ENCODE measurements at regions not wholly inside any gene's neighbourhood (a gene's known extent, or its start where the extent isn't known, plus 50 kb on each side); places are given as distances from the start of the nearest gene placed in this dataset.

- H3K4me3 ChIP-seq (ENCODE audit: low read depth, low read length) = no peak overlapping the region
- H3K27ac ChIP-seq (ENCODE audit: low read depth, low read length) = no peak overlapping the region
- no peaks in the 10 kb centered on the region for H3K36me3 ChIP-seq (ENCODE audit: control insufficient read depth, insufficient read depth, low read length)
- H3K27me3 ChIP-seq (ENCODE audit: control insufficient read depth, insufficient read depth, low read length) = no peaks in the 10 kb centered on the region
- no peaks in the 10 kb centered on the region for H3K9me3 ChIP-seq (ENCODE audit: control insufficient read depth, insufficient read depth, low read length)
- H3K4me1 ChIP-seq (ENCODE audit: control insufficient read depth, insufficient read depth, low read length) = peaks cover 14% of the 10 kb centered on the region
- no peak overlapping the region for H3K9ac ChIP-seq (ENCODE audit: low read depth, low read length)
Measured at GRCh38 chr3:17947833-17948232, 205.4 kb upstream of the TBC1D5 start.

- H3K9ac ChIP-seq (ENCODE audit: low read depth, low read length) = no peak overlapping the region
- H3K36me3 ChIP-seq (ENCODE audit: control insufficient read depth, insufficient read depth, low read length) = no peaks in the 10 kb centered on the region
- no peaks in the 10 kb centered on the region for H3K27me3 ChIP-seq (ENCODE audit: control insufficient read depth, insufficient read depth, low read length)
- H3K27ac ChIP-seq (ENCODE audit: low read depth, low read length) = no peak overlapping the region
- H3K9me3 ChIP-seq (ENCODE audit: control insufficient read depth, insufficient read depth, low read length) = no peaks in the 10 kb centered on the region
- no peak overlapping the region for H3K4me3 ChIP-seq (ENCODE audit: low read depth, low read length)
- peaks cover 14% of the 10 kb centered on the region for H3K4me1 ChIP-seq (ENCODE audit: control insufficient read depth, insufficient read depth, low read length)
Measured at GRCh38 chr3:17946619-17947018, 204.2 kb upstream of the TBC1D5 start.

GRCh38 chr3:17945799-17946399 lies 203.5 kb upstream of the TBC1D5 start:
- Histone ChIP-seq H3K36me3 (ENCODE audit: control insufficient read depth, insufficient read depth, low read length) (no peaks in the 10 kb centered on the region), H3K4me1 (ENCODE audit: control insufficient read depth, insufficient read depth, low read length) (peaks cover 14% of the 10 kb centered on the region), H3K9me3 (ENCODE audit: control insufficient read depth, insufficient read depth, low read length) (no peaks in the 10 kb centered on the region), H3K4me3 (ENCODE audit: low read depth, low read length) (no peak overlapping the region), H3K27me3 (ENCODE audit: control insufficient read depth, insufficient read depth, low read length) (no peaks in the 10 kb centered on the region), H3K9ac (ENCODE audit: low read depth, low read length) (no peak overlapping the region), H3K27ac (ENCODE audit: low read depth, low read length) (no peak overlapping the region)

- H3K27ac ChIP-seq (ENCODE audit: low read depth, low read length) = no peak overlapping the region
- no peak overlapping the region for H3K9ac ChIP-seq (ENCODE audit: low read depth, low read length)
- H3K27me3 ChIP-seq (ENCODE audit: control insufficient read depth, insufficient read depth, low read length) = no peaks in the 10 kb centered on the region
- H3K36me3 ChIP-seq (ENCODE audit: control insufficient read depth, insufficient read depth, low read length) = no peaks in the 10 kb centered on the region
- H3K4me1 ChIP-seq (ENCODE audit: control insufficient read depth, insufficient read depth, low read length) = peaks cover 14% of the 10 kb centered on the region
- H3K4me3 ChIP-seq (ENCODE audit: low read depth, low read length) = no peak overlapping the region
- no peaks in the 10 kb centered on the region for H3K9me3 ChIP-seq (ENCODE audit: control insufficient read depth, insufficient read depth, low read length)
Measured at GRCh38 chr3:17945018-17945798, 202.8 kb upstream of the TBC1D5 start.

GRCh38 chr3:17942856-17943255 lies 200.4 kb upstream of the TBC1D5 start:
- H3K27me3 ChIP-seq (ENCODE audit: control insufficient read depth, insufficient read depth, low read length) = no peaks in the 10 kb centered on the region
- no peaks in the 10 kb centered on the region for H3K9me3 ChIP-seq (ENCODE audit: control insufficient read depth, insufficient read depth, low read length)
- H3K27ac ChIP-seq (ENCODE audit: low read depth, low read length) = no peak overlapping the region
- peaks cover 14% of the 10 kb centered on the region for H3K4me1 ChIP-seq (ENCODE audit: control insufficient read depth, insufficient read depth, low read length)
- no peak overlapping the region for H3K4me3 ChIP-seq (ENCODE audit: low read depth, low read length)
- no peaks in the 10 kb centered on the region for H3K36me3 ChIP-seq (ENCODE audit: control insufficient read depth, insufficient read depth, low read length)
- H3K9ac ChIP-seq (ENCODE audit: low read depth, low read length) = no peak overlapping the region

GRCh38 chr3:17941766-17942165 lies 199.3 kb upstream of the TBC1D5 start:
- Histone ChIP-seq H3K36me3 (ENCODE audit: control insufficient read depth, insufficient read depth, low read length) (no peaks in the 10 kb centered on the region), H3K4me3 (ENCODE audit: low read depth, low read length) (no peak overlapping the region), H3K27me3 (ENCODE audit: control insufficient read depth, insufficient read depth, low read length) (no peaks in the 10 kb centered on the region), H3K9ac (ENCODE audit: low read depth, low read length) (no peak overlapping the region), H3K9me3 (ENCODE audit: control insufficient read depth, insufficient read depth, low read length) (no peaks in the 10 kb centered on the region), H3K4me1 (ENCODE audit: control insufficient read depth, insufficient read depth, low read length) (peaks cover 14% of the 10 kb centered on the region), H3K27ac (ENCODE audit: low read depth, low read length) (no peak overlapping the region)

GRCh38 chr3:17941152-17941551 lies 198.7 kb upstream of the TBC1D5 start:
- Histone ChIP-seq H3K27ac (ENCODE audit: low read depth, low read length) (no peak overlapping the region), H3K9me3 (ENCODE audit: control insufficient read depth, insufficient read depth, low read length) (no peaks in the 10 kb centered on the region), H3K4me3 (ENCODE audit: low read depth, low read length) (no peak overlapping the region), H3K27me3 (ENCODE audit: control insufficient read depth, insufficient read depth, low read length) (no peaks in the 10 kb centered on the region), H3K36me3 (ENCODE audit: control insufficient read depth, insufficient read depth, low read length) (no peaks in the 10 kb centered on the region), H3K9ac (ENCODE audit: low read depth, low read length) (no peak overlapping the region), H3K4me1 (ENCODE audit: control insufficient read depth, insufficient read depth, low read length) (peaks cover 10% of the 10 kb centered on the region)

- no peaks in the 10 kb centered on the region for H3K9me3 ChIP-seq (ENCODE audit: control insufficient read depth, insufficient read depth, low read length)
- H3K27me3 ChIP-seq (ENCODE audit: control insufficient read depth, insufficient read depth, low read length) = no peaks in the 10 kb centered on the region
- no peaks in the 10 kb centered on the region for H3K4me1 ChIP-seq (ENCODE audit: control insufficient read depth, insufficient read depth, low read length)
- no peak overlapping the region for H3K4me3 ChIP-seq (ENCODE audit: low read depth, low read length)
- no peaks in the 10 kb centered on the region for H3K36me3 ChIP-seq (ENCODE audit: control insufficient read depth, insufficient read depth, low read length)
- H3K9ac ChIP-seq (ENCODE audit: low read depth, low read length) = no peak overlapping the region
- no peak overlapping the region for H3K27ac ChIP-seq (ENCODE audit: low read depth, low read length)
Measured at GRCh38 chr3:17939157-17939556, 196.7 kb upstream of the TBC1D5 start.

GRCh38 chr3:17938313-17938712 lies 195.9 kb upstream of the TBC1D5 start:
- Histone ChIP-seq H3K27ac (ENCODE audit: low read depth, low read length) (no peak overlapping the region), H3K4me1 (ENCODE audit: control insufficient read depth, insufficient read depth, low read length) (no peaks in the 10 kb centered on the region), H3K9me3 (ENCODE audit: control insufficient read depth, insufficient read depth, low read length) (no peaks in the 10 kb centered on the region), H3K9ac (ENCODE audit: low read depth, low read length) (no peak overlapping the region), H3K27me3 (ENCODE audit: control insufficient read depth, insufficient read depth, low read length) (no peaks in the 10 kb centered on the region), H3K4me3 (ENCODE audit: low read depth, low read length) (no peak overlapping the region), H3K36me3 (ENCODE audit: control insufficient read depth, insufficient read depth, low read length) (no peaks in the 10 kb centered on the region)

- no peak overlapping the region for H3K4me3 ChIP-seq (ENCODE audit: low read depth, low read length)
- H3K4me1 ChIP-seq (ENCODE audit: control insufficient read depth, insufficient read depth, low read length) = no peaks in the 10 kb centered on the region
- no peaks in the 10 kb centered on the region for H3K9me3 ChIP-seq (ENCODE audit: control insufficient read depth, insufficient read depth, low read length)
- no peaks in the 10 kb centered on the region for H3K36me3 ChIP-seq (ENCODE audit: control insufficient read depth, insufficient read depth, low read length)
- H3K27me3 ChIP-seq (ENCODE audit: control insufficient read depth, insufficient read depth, low read length) = no peaks in the 10 kb centered on the region
- H3K9ac ChIP-seq (ENCODE audit: low read depth, low read length) = no peak overlapping the region
- no peak overlapping the region for H3K27ac ChIP-seq (ENCODE audit: low read depth, low read length)
Measured at GRCh38 chr3:17936736-17937480, 194.5 kb upstream of the TBC1D5 start.

GRCh38 chr3:17935222-17935621 lies 192.8 kb upstream of the TBC1D5 start:
- Histone ChIP-seq H3K27me3 (ENCODE audit: control insufficient read depth, insufficient read depth, low read length) (no peaks in the 10 kb centered on the region), H3K9ac (ENCODE audit: low read depth, low read length) (no peak overlapping the region), H3K9me3 (ENCODE audit: control insufficient read depth, insufficient read depth, low read length) (no peaks in the 10 kb centered on the region), H3K4me1 (ENCODE audit: control insufficient read depth, insufficient read depth, low read length) (no peaks in the 10 kb centered on the region), H3K27ac (ENCODE audit: low read depth, low read length) (no peak overlapping the region), H3K4me3 (ENCODE audit: low read depth, low read length) (no peak overlapping the region), H3K36me3 (ENCODE audit: control insufficient read depth, insufficient read depth, low read length) (no peaks in the 10 kb centered on the region)

Measured in HUES48 (cell line).